ENCODE measurements at regions not wholly inside any gene's neighbourhood (a gene's known extent, or its start where the extent isn't known, plus 50 kb on each side); places are given as distances from the start of the nearest gene placed in this dataset.

GRCh38 chr9:81371824-81372223 lies 317.5 kb downstream of the TLE1 start:
- TF ChIP-seq CTCF (conservative IDR thresholded peaks at IDR 0.05 in 1 of 2, IDR thresholded peaks at IDR 0.05 in 1 of 2; ENCODE audit: extremely low read depth in 1 of 2, insufficient read depth in 1 of 2, low read depth in 1 of 2, low read length in 2 of 2) (no peak), EZH2 (IDR thresholded peaks at IDR 0.05; ENCODE audit: borderline replicate concordance, low read length) (no peak)

Measured in mammary epithelial cell (primary cell).